Stimulated activated CD4-positive, alpha-beta T cell treated with anti-CD3 and anti-CD28 coated beads, Interleukin-4, amount 100 ng/mL, for 48 hours (primary cell): ENCODE measurements at regions not wholly inside any gene's neighbourhood (a gene's known extent, or its start where the extent isn't known, plus 50 kb on each side); places are given as distances from the start of the nearest gene placed in this dataset.

ENCODE experiments used
- DNase-seq, 2 donors: peaks; one replicate each; pipeline ENCODE4 v3.0.0-alpha.2; 2020; ENCODE audit warnings: low read depth in 2 of 2

DNA sequence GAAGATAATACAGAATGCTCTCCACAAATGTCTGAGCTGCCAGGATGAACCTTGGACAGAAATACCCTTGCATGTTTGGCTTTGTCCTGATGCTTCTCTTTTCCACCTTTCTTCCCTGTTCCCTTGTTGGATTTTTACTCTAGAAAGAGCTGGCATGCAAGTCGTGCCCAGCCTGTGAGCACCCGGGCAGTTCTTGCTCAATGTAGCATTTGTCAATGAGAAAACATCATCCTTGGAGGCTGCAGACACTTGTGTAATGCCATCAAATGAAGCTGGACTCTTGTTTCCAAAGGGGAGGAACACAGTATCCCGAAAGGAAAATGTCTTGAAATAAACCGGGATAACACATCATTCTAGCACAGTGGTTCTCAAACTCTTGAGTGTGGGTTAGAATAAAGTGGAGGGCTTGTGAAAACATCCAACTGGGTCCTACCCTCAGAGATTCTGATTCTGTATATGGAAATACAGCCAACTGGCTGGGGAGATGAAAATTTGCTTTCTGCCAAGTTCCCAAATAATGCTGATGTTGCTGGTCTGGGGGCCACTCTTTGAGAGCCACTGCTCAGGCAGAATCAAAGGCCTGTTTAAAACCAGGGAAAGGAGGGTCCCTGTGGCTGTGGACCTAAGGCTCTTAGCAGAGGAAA is 237.2 kb downstream of the SPATA18 start:
- no peak for DNase-seq

DNA sequence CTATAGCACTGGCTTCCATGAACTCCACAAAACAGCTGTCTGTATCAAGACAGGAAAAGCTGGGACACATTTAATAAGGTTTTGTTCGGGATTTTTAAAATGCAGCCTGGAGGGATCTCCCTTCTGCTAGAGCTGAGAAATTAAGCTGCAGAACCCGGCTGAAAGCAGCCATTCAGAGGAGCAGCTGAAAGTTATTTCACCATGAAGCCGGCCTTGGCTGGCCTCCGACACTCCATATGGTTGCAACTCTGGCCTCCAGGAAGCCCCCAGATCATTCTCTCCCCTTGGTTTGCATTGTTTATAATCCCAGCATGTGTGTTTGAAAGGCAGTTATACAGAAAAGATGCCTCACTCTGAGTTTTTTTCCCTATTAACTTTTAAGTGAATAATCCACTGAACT is 239.4 kb downstream of the SPATA18 start:
- DNase-seq = no peak

GRCh38 chr4:52292245-52292644 is 241.1 kb downstream of the SPATA18 start:
- DNase-seq = no peak

GRCh38 chr4:52296341-52296740 is 245.2 kb downstream of the SPATA18 start:
- DNase-seq = no peak

GRCh38 chr4:52298444-52298843 is 247.3 kb downstream of the SPATA18 start:
- no peak for DNase-seq

DNA sequence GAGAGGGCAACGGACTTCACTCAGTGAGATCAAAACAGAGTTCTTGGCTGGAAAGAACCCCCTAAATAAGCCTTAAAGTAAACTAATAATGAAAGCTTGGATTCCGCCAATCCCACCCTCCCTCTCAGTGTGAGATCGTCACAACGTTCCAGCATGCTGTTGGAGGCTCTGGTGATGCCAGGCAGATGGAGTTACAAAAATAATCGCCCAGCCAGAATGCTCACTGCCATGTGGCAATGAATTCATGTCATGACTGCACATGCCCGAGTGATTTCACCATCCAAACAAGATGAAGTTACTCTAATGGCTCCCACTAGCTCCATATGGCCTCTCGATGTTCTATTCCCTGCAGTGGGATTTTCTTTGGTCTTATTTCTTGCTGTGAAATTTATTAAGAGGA is 248.0 kb downstream of the SPATA18 start:
- DNase-seq = no peak

- no peak for DNase-seq
Observed at GRCh38 chr4:52311464-52312125, 260.5 kb downstream of the SPATA18 start.

- DNase-seq = no peak
Observed at GRCh38 chr4:52312722-52313121, 261.6 kb downstream of the SPATA18 start.

DNA sequence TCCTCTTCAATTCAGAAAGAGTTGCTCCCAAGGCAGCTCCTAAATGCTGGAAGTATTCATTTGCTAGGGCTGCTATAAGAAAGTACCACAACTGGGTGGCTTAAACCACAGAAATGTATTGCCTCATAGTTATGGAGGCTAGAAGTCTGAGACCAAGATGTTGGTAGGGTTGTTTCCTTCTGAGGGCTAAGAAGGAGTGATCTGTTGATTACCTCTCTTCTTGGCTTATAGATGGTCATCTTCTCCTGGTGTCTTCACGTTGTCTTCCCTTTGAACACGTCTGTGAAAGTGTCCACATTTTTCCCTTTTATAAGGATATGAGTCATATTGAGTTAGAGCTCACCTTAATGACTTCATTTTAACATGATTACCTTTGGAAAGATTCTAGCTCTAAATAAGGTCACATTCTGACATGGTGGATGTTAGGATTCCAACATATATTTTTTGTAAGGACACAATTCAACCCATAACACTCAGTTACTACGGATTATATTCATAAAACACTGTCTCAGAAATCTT is 266.3 kb downstream of the SPATA18 start:
- DNase-seq = no peak

DNA sequence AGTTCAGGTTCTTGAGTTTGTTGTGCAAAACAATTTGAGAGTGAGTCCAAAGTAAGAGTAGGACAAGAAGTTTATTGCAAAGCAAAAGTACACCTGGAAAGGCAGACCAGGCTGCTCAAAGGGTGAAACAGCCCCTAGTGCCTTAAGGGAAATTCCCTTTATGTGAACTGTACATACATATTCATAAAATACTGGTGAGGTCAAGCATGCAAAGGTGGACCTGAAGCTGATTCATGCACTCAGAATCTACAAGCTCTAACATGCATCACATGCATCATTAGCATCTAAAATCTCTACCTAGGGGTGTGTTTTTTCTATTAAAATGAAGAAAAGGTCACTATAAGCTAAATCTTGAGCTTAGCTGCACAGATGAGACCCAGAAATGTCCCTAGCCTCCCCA is 266.9 kb downstream of the SPATA18 start:
- DNase-seq = no peak

DNA sequence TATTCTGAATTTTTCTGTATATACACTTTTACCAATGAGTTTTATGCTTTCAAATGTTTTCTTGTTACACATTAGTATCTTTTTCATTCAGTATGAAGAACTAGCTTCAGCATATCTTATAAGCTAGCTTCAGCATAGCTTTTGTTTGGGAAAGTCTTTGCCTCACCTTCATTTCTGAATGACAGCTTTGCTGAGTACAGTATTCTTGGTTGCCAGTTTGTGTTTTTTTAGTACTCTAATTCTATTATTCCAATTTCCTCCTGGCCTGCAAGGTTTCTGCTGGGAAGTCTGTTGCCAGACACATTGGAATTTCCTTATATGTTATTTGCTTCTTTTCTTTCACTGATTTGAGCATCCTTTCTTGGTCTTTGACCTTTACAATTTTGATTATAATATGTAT is 278.8 kb downstream of the SPATA18 start:
- no peak for DNase-seq

DNA sequence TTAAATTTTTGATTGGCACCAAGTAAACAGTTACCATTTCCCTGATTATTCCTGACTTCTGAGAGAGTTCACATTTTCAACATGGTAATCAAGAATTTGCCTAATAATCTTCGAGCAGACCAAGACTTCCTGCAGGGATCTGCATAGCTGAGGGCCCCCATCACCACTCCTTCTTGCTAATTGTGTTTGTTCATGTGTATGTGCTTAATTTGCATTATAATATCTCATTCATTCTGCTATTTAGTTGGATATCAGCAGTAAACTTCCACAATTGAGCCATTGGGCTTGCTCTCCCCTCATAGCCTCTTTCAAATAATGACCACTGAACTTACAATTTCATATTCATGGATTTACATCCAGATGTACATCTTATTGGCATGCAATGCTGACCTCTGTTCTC is 292.5 kb downstream of the SPATA18 start:
- no peak for DNase-seq

DNA sequence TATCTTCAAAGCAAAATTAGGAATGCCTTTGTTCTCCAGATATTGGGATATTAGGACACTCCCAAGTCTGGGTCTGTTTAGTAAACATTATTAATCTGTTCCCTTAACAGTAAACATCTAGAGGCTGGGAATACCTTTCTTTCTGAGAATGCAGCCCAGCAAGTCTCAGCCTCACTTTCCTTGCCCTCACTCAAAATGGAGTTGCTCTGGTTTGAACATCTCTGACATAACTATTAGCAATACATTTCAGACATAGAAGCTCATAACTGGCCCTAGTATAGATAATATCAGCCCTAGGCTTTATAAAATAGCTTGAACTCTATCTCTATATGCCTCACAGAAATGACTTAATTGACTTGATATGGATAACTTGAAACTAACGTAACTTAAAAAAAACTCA is 299.8 kb downstream of the SPATA18 start:
- no peak for DNase-seq

- no peak for DNase-seq
Observed at GRCh38 chr4:52358366-52358765, 300.7 kb downstream of the USP46 start.

DNA sequence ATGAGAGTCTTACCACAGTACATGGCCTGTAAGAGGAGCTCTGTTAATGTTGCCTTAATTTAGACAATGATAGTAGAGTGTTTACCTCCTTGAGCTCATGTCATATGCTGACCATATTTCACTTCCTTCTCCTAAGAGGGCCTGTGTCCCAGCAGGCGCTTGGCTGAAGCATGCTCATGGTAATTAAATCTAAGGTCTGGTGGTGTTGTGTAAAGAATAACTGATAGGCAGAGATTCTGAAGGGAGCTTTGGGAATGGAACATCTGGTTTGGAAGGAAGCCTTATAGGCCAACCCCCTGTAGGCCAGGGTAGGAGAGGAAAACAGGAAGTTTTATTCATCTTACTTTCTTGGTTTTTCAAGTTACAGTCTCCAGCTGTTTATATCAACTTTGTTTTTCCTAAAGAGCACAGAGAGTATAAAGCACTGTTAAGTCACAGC is 300.2 kb downstream of the USP46 start:
- no peak for DNase-seq

- DNase-seq = no peak
Observed at GRCh38 chr4:52366191-52366590, 292.9 kb downstream of the USP46 start.

GRCh38 chr4:52366621-52367020 is 292.5 kb downstream of the USP46 start:
- DNase-seq = no peak

DNA sequence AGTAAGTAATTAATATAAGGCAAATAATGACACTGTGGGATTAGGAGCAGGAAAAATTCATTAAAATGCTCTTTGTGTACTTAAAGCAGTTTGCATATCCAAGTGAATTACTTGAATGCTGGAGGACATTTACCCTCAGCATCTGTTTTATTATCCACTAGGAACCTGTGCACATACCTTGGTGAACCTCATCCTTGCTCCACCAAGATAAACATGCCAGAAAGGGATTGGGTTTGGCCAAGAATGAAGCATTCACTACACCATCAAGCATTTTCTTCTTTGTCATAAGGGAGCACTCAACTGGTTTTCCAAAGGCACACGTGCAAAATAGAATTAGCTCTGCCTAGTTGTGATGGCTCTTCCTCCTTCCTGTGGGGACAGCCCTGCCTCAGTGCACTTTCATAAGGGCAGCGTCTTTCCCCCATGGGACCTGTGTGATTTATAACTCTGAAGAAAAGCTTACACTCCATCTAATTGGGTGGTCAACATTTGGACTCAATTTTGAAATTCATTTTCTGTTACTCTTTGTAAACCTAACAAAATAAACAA is 291.7 kb downstream of the USP46 start:
- DNase-seq = no peak

DNA sequence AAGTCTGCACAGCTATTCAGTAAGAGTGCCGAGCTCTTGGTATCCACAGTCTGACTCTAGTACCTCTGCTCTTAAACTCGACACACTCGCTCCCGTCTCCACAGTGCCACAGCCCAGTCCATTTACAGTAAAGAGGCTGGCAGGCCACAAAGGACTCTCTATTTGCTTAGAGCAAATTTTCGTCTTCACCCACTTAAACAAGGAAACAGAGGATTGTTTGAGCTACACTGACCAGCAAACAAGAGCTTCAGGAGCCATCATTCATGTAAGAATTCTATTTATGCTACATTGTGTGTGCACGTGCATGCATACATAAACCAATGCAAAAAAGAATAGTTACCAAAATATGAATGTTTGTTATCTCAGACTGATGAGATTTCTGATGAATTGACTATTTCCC is 290.2 kb downstream of the USP46 start:
- no peak for DNase-seq

DNA sequence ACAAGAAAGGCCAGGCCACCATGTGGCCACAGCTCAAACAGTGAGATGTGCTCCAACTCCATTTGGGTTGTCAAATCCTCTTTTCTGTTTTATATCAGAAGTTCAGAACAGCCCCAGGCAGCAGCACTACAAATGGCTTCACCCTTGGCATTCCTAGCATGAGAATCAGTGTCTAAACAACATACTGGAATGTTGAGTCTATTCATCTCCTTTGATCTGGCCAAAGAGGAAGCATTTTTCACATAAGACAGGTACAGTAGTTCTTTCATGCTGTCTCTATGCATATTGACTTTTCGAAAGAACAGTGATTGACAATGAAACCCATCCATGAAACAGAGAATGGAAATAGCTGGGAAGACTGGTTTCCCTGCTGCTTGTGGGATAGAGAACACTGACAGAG is 289.5 kb downstream of the USP46 start:
- DNase-seq = no peak

DNA sequence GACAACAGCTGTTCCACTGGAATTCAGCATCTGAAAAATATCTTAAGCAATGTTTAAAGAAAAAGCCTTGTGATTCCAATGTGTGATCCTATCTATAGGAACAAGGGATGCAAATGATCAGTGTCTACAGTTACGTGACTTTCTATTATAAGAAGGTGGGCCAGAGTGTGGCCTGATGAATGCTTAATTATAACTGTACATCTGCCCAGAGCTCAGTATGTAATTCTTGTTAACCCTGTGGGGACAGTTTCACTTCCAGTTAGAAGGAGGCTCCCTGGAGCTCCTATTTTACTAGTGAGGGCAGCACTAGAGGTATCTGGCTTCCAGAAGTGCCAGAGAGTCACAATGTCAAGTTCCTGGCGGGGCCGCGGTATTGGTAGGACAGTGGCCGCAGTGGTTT is 288.5 kb downstream of the USP46 start:
- DNase-seq = no peak

GRCh38 chr4:52371841-52372240 is 287.3 kb downstream of the USP46 start:
- no peak for DNase-seq

GRCh38 chr4:52372269-52372668 is 286.8 kb downstream of the USP46 start:
- DNase-seq = no peak
